HUES6 (cell line): ENCODE measurements at regions not wholly inside any gene's neighbourhood (a gene's known extent, or its start where the extent isn't known, plus 50 kb on each side); places are given as distances from the start of the nearest gene placed in this dataset.

Source experiments
- H3K27ac ChIP-seq: 2 replicates; pipeline ENCODE4 v1.7.0; 2013; ENCODE audit warnings: low read depth, mild to moderate bottlenecking, low read length, inconsistent platforms
- H3K27me3 ChIP-seq: 2 replicates; pipeline ENCODE4 v1.6.1; 2013; ENCODE audit warnings: low read length; ENCODE audit not compliant: control insufficient read depth, insufficient read depth
- H3K36me3 ChIP-seq: 2 replicates; pipeline ENCODE4 v1.6.1; 2013; ENCODE audit warnings: low read length; ENCODE audit not compliant: control insufficient read depth, insufficient read depth
- H3K4me1 ChIP-seq: 2 replicates; pipeline ENCODE4 v1.6.1; 2013; ENCODE audit warnings: low read length; ENCODE audit not compliant: control insufficient read depth, insufficient read depth
- H3K4me3 ChIP-seq: 2 replicates; pipeline ENCODE4 v1.5.1; 2013; ENCODE audit warnings: low read depth, low read length
- H3K9ac ChIP-seq: one replicate; pipeline ENCODE4 v1.6.1; 2013; ENCODE audit warnings: mild to moderate bottlenecking, low read length
- H3K9me3 ChIP-seq: 2 replicates; pipeline ENCODE4 v1.6.1; 2013; ENCODE audit warnings: low read depth, low read length; ENCODE audit not compliant: control insufficient read depth, insufficient read depth

DNA sequence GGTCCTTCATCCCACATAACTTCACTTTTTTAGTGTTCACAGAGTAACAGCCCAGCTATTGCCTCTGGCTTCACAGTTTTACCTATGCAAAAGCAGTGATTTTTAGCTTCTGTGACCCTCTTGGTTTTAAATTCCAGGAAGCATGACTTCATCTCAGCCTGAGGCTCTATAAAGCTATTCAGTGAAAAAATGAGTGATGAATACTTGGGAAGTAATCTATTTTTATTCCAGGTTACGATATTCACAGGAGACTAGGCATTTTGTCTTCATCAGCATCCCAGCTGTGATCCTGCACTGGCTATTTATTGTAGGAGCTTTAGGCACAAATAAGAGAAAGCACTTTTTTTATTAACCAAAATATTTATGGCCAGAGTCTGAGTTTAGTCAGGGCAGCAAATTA lies 164.8 kb downstream of the SNAPC1 start:
- no peaks in the 10 kb centered on the region for H3K27me3 ChIP-seq

GRCh38 chr14:61927520-61927919 lies 165.3 kb downstream of the SNAPC1 start:
- H3K27ac ChIP-seq = peak overlapping the region; percentile 19; the same call in 1 of the 2 replicates
- no peaks in the 10 kb centered on the region for H3K27me3 ChIP-seq
- H3K4me3 ChIP-seq = no peak overlapping the region

More for the DNA sequence above, 164.8 kb downstream of the SNAPC1 start:
- Histone ChIP-seq H3K9ac (no peak overlapping the region), H3K36me3 (no peaks in the 10 kb centered on the region), H3K4me3 (no peak overlapping the region), H3K4me1 (peaks cover 41% of the 10 kb centered on the region), H3K27ac (peak overlapping the region; percentile 19; the same call in 1 of the 2 replicates), H3K9me3 (no peaks in the 10 kb centered on the region)

DNA sequence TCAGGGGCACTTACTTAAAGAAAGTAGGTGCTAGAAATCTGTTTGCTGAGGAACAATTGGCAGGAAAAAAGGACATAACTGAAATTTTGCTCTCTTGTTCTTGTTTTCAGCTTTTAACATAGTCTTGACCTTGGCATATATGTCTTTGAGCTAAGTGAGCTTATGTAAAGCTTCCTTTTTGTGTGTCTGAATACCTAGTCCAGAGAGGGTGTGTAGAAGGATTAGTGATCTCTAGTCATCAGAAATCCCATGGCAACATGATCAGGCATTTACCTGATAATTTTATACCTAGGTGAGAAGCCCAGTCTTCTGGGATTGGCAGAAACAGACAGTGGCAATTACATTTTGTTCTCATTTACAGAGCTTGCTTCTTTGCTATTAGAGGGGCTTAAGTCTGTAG lies 166.1 kb downstream of the SNAPC1 start:
- Histone ChIP-seq H3K9ac (no peak overlapping the region), H3K4me1 (peaks cover 41% of the 10 kb centered on the region), H3K27ac (no peak overlapping the region), H3K9me3 (no peaks in the 10 kb centered on the region), H3K4me3 (no peak overlapping the region), H3K27me3 (no peaks in the 10 kb centered on the region), H3K36me3 (no peaks in the 10 kb centered on the region)

More at GRCh38 chr14:61927520-61927919, 165.3 kb downstream of the SNAPC1 start:
- no peak overlapping the region for H3K9ac ChIP-seq
- peaks cover 41% of the 10 kb centered on the region for H3K4me1 ChIP-seq
- H3K36me3 ChIP-seq = no peaks in the 10 kb centered on the region
- H3K9me3 ChIP-seq = no peaks in the 10 kb centered on the region

GRCh38 chr14:61928701-61929100 lies 166.5 kb downstream of the SNAPC1 start:
- Histone ChIP-seq H3K9me3 (no peaks in the 10 kb centered on the region), H3K27ac (no peak overlapping the region), H3K9ac (no peak overlapping the region), H3K36me3 (no peaks in the 10 kb centered on the region), H3K4me1 (peaks cover 41% of the 10 kb centered on the region), H3K27me3 (no peaks in the 10 kb centered on the region), H3K4me3 (no peak overlapping the region)

GRCh38 chr14:61929651-61930050 lies 167.4 kb downstream of the SNAPC1 start:
- H3K9ac ChIP-seq = no peak overlapping the region

GRCh38 chr14:61930101-61930857 lies 168.1 kb downstream of the SNAPC1 start:
- no peaks in the 10 kb centered on the region for H3K9me3 ChIP-seq
- no peak overlapping the region for H3K4me3 ChIP-seq
- H3K4me1 ChIP-seq = peaks cover 41% of the 10 kb centered on the region
- H3K36me3 ChIP-seq = no peaks in the 10 kb centered on the region
- H3K9ac ChIP-seq = no peak overlapping the region
- H3K27ac ChIP-seq = no peak overlapping the region
- no peaks in the 10 kb centered on the region for H3K27me3 ChIP-seq

More at GRCh38 chr14:61929651-61930050, 167.4 kb downstream of the SNAPC1 start:
- H3K36me3 ChIP-seq = no peaks in the 10 kb centered on the region
- H3K4me1 ChIP-seq = peaks cover 41% of the 10 kb centered on the region
- H3K27me3 ChIP-seq = no peaks in the 10 kb centered on the region
- no peaks in the 10 kb centered on the region for H3K9me3 ChIP-seq
- no peak overlapping the region for H3K4me3 ChIP-seq
- no peak overlapping the region for H3K27ac ChIP-seq

- no peaks in the 10 kb centered on the region for H3K36me3 ChIP-seq
- H3K27me3 ChIP-seq = no peaks in the 10 kb centered on the region
- no peak overlapping the region for H3K27ac ChIP-seq
- H3K4me3 ChIP-seq = no peak overlapping the region
- peaks cover 33% of the 10 kb centered on the region for H3K4me1 ChIP-seq
- H3K9ac ChIP-seq = no peak overlapping the region
- H3K9me3 ChIP-seq = no peaks in the 10 kb centered on the region
Measured at GRCh38 chr14:61932974-61933373, 170.8 kb downstream of the SNAPC1 start.

GRCh38 chr14:61934385-61934784 lies 172.2 kb downstream of the SNAPC1 start:
- H3K27ac ChIP-seq = no peak overlapping the region
- H3K4me1 ChIP-seq = peaks cover 28% of the 10 kb centered on the region
- H3K9ac ChIP-seq = no peak overlapping the region
- no peak overlapping the region for H3K4me3 ChIP-seq
- no peaks in the 10 kb centered on the region for H3K9me3 ChIP-seq
- H3K27me3 ChIP-seq = no peaks in the 10 kb centered on the region
- H3K36me3 ChIP-seq = no peaks in the 10 kb centered on the region

DNA sequence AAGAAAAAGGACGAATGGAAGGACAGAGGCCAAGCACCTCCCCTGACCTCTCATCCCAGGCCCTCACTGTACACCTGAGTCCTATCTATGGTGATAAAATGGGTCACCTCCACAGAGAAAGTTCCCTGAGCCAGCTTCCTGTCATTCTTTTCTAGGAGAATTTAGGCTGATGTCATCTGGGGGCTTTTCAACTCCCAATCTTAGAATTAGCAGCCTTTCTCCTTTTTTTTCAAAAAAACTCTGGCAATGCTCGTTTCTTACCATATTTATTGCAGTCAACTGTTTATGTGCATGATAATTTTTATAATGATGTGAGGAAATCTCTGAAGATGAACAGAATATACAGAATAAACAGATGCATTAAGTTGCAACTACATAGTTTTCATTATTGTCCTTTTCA lies 177.6 kb downstream of the SNAPC1 start:
- Histone ChIP-seq H3K4me1 (peaks cover 19% of the 10 kb centered on the region), H3K36me3 (no peaks in the 10 kb centered on the region), H3K4me3 (no peak overlapping the region), H3K27me3 (no peaks in the 10 kb centered on the region), H3K27ac (no peak overlapping the region), H3K9ac (no peak overlapping the region), H3K9me3 (no peaks in the 10 kb centered on the region)

GRCh38 chr14:61940666-61941420 lies 178.6 kb downstream of the SNAPC1 start:
- Histone ChIP-seq H3K27me3 (no peaks in the 10 kb centered on the region), H3K9me3 (no peaks in the 10 kb centered on the region), H3K4me1 (peaks cover 19% of the 10 kb centered on the region), H3K9ac (no peak overlapping the region), H3K4me3 (no peak overlapping the region), H3K36me3 (no peaks in the 10 kb centered on the region), H3K27ac (no peak overlapping the region)
